MM.1S (cell line): ENCODE measurements at regions not wholly inside any gene's neighbourhood (a gene's known extent, or its start where the extent isn't known, plus 50 kb on each side); places are given as distances from the start of the nearest gene placed in this dataset.

Experiments
- DNase-seq: peaks from one replicate; pipeline ENCODE4 v3.0.0-alpha.2; 2015
- H2AFZ ChIP-seq: fragments of 300-600 bp; sonication (generic); 2 replicates; pipeline ENCODE4 v1.6.0; 2016; ENCODE audit warnings: antibody characterized with exemption, low read length
- H3F3A ChIP-seq: fragments of 300-600 bp; sonication (generic); 2 replicates; pipeline ENCODE4 v1.6.1; 2016; ENCODE audit warnings: mild to moderate bottlenecking, antibody characterized with exemption, low read length, moderate library complexity, mixed read lengths; ENCODE audit not compliant: insufficient read depth
- H3K27ac ChIP-seq: fragments of 300-600 bp; sonication (generic); 2 replicates; pipeline ENCODE4 v1.5.1; 2016; ENCODE audit warnings: mild to moderate bottlenecking, low read length
- H3K27me3 ChIP-seq: fragments of 300-600 bp; sonication (generic); replicated peaks from 2 replicates; pipeline ENCODE4 v1.6.0; 2016; ENCODE audit warnings: low read length; ENCODE audit not compliant: insufficient read depth
- H3K36me3 ChIP-seq: fragments of 300-600 bp; sonication (generic); replicated peaks from 2 replicates; pipeline ENCODE4 v1.6.1; 2016; ENCODE audit warnings: mild to moderate bottlenecking, low read length, mixed read lengths; ENCODE audit not compliant: insufficient read depth
- H3K4me1 ChIP-seq: fragments of 300-600 bp; sonication (generic); 2 replicates; pipeline ENCODE4 v1.6.1; 2016; ENCODE audit warnings: low read length, mixed read lengths
- H3K4me2 ChIP-seq: fragments of 300-600 bp; sonication (generic); 2 replicates; pipeline ENCODE4 v1.6.0; 2016; ENCODE audit warnings: low read depth, low read length
- H3K4me3 ChIP-seq: fragments of 300-600 bp; sonication (generic); 2 replicates; pipeline ENCODE4 v1.5.1; 2016; ENCODE audit warnings: low read length, mixed read lengths
- H3K79me2 ChIP-seq: fragments of 300-600 bp; sonication (generic); 2 replicates; pipeline ENCODE4 v1.6.1; 2016; ENCODE audit warnings: mixed run types, low read length, mixed read lengths
- H3K9ac ChIP-seq: fragments of 300-600 bp; sonication (generic); 2 replicates; pipeline ENCODE4 v1.6.1; 2016; ENCODE audit warnings: low read length, mixed read lengths
- H3K9me2 ChIP-seq: fragments of 300-600 bp; sonication (generic); replicated peaks from 2 replicates; pipeline ENCODE4 v1.6.1; 2016; ENCODE audit warnings: mild to moderate bottlenecking, low read length, mixed read lengths; ENCODE audit not compliant: insufficient read depth
- H3K9me3 ChIP-seq: fragments of 300-600 bp; sonication (generic); replicated peaks from 2 replicates; pipeline ENCODE4 v1.6.1; 2016; ENCODE audit warnings: mild to moderate bottlenecking, low read length, mixed read lengths; ENCODE audit not compliant: insufficient read depth
- H4K20me1 ChIP-seq: fragments of 300-600 bp; sonication (generic); 2 replicates; pipeline ENCODE4 v1.6.1; 2016; ENCODE audit warnings: mild to moderate bottlenecking, low read length, moderate library complexity, mixed read lengths; ENCODE audit not compliant: insufficient read depth
- CTCF ChIP-seq: fragments of 300-600 bp; sonication (generic); IDR thresholded peaks from 2 replicates; pipeline ENCODE4 v1.5.1; 2016; ENCODE audit warnings: antibody characterized with exemption, low read length, mixed read lengths
- EZH2 ChIP-seq: fragments of 300-600 bp; sonication (generic); optimal IDR thresholded peaks from 2 replicates; pipeline ENCODE3; 2017; ENCODE audit warnings: low read depth, mild to moderate bottlenecking, antibody characterized with exemption, low read length, mixed read lengths
- EZH2phosphoT487 ChIP-seq: fragments of 300-600 bp; sonication (generic); IDR thresholded peaks from 2 replicates; pipeline ENCODE4 v1.6.1; 2018; ENCODE audit warnings: antibody characterized with exemption, low read length

- DNase-seq = no peak
- TF ChIP-seq CTCF (no peak), EZH2phosphoT487 (no peak), EZH2 (no peak)
- Histone ChIP-seq H3K4me3 (no peak overlapping the region), H3K4me1 (no peaks in the 10 kb centered on the region), H3K9me3 (no peaks in the 10 kb centered on the region), H3K9ac (no peak overlapping the region), H3K27me3 (no peaks in the 10 kb centered on the region), H3K27ac (no peak overlapping the region), H3K4me2 (no peak overlapping the region), H3K36me3 (no peaks in the 10 kb centered on the region), H2AFZ (no peak overlapping the region), H3F3A (no peaks in the 10 kb centered on the region), H3K79me2 (no peaks in the 10 kb centered on the region), H3K9me2 (no peaks in the 10 kb centered on the region), H4K20me1 (no peaks in the 10 kb centered on the region)
These were observed 84.3 kb upstream of the THBS2 start for GRCh38 chr6:169337886-169338445.

- H3K9me2 ChIP-seq = no peaks in the 10 kb centered on the region
- TF ChIP-seq EZH2phosphoT487 (no peak), EZH2 (no peak), CTCF (no peak)
These were observed 81.7 kb upstream of the THBS2 start for GRCh38 chr6:169335301-169335700.

GRCh38 chr6:169332250-169332649, 78.6 kb upstream of the THBS2 start:
- Histone ChIP-seq H3K27ac (no peak overlapping the region), H3K79me2 (no peaks in the 10 kb centered on the region), H2AFZ (no peak overlapping the region), H3K27me3 (no peaks in the 10 kb centered on the region), H3K4me2 (no peak overlapping the region), H3K9ac (no peak overlapping the region), H4K20me1 (no peaks in the 10 kb centered on the region), H3K9me2 (no peaks in the 10 kb centered on the region), H3K4me3 (no peak overlapping the region), H3K36me3 (no peaks in the 10 kb centered on the region), H3K9me3 (no peaks in the 10 kb centered on the region), H3F3A (no peaks in the 10 kb centered on the region), H3K4me1 (no peaks in the 10 kb centered on the region)
- no peak for DNase-seq
- TF ChIP-seq CTCF = no peak
- TF ChIP-seq EZH2phosphoT487 = no peak
- no peak for TF ChIP-seq EZH2

More at GRCh38 chr6:169335301-169335700, 81.7 kb upstream of the THBS2 start:
- Histone ChIP-seq H3K9me3 (no peaks in the 10 kb centered on the region), H3K27me3 (no peaks in the 10 kb centered on the region), H4K20me1 (no peaks in the 10 kb centered on the region), H3K9ac (no peak overlapping the region), H2AFZ (no peak overlapping the region), H3K4me2 (no peak overlapping the region), H3F3A (no peaks in the 10 kb centered on the region), H3K4me3 (no peak overlapping the region), H3K4me1 (no peaks in the 10 kb centered on the region), H3K36me3 (no peaks in the 10 kb centered on the region), H3K79me2 (no peaks in the 10 kb centered on the region), H3K27ac (no peak overlapping the region)
- DNase-seq = no peak
